ENCODE measurements at regions not wholly inside any gene's neighbourhood (a gene's known extent, or its start where the extent isn't known, plus 50 kb on each side); places are given as distances from the start of the nearest gene placed in this dataset.
"Not testable (repeated sequence)": the region's sequence is repeated elsewhere in the genome, so short reads cannot be mapped to it uniquely, and the experiment has no call there.

GRCh38 chr11:23317816-23318215 lies 457.5 kb upstream of the CCDC179 start:
- no peak overlapping the region for H3K4me3 ChIP-seq (replicated peaks in 1 of 2; ENCODE audit: low read depth in 2 of 2, low read length in 2 of 2)
- TF ChIP-seq CTCF (IDR thresholded peaks at IDR 0.05; ENCODE audit: low read depth, low read length) = no peak
- DNase-seq (ENCODE audit: low read depth in 2 of 2) = no peak

DNA sequence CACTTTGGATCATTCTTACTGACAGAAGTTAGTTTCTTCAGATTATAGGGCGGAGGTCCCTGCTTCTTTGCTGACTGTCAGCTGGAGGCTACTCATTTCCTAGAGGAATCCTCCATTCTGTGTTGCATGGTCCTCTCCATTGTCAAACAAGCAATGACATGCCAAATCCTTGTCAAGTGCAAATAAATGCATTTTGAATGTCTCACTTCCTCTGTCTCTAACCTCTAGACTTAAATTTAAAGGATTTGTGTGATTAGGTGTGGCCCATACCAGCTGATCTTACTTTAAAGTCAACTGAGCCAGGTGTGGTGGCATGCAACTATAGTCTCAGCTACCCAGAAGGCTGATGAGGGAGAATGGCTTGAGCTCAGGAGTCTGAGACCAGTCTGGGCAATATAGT lies 458.4 kb upstream of the CCDC179 start:
- no peak for TF ChIP-seq CTCF (IDR thresholded peaks at IDR 0.05; ENCODE audit: low read depth, low read length)
- no peak for DNase-seq (ENCODE audit: low read depth in 2 of 2)
- no peak overlapping the region for H3K4me3 ChIP-seq (replicated peaks in 1 of 2; ENCODE audit: low read depth in 2 of 2, low read length in 2 of 2)

- TF ChIP-seq CTCF (IDR thresholded peaks at IDR 0.05; ENCODE audit: low read depth, low read length) = no peak
Observed at GRCh38 chr11:23320131-23320530, 459.9 kb upstream of the CCDC179 start.

GRCh38 chr11:23335586-23335985 lies 475.3 kb upstream of the CCDC179 start:
- not testable (repeated sequence) for DNase-seq (ENCODE audit: low read depth in 2 of 2); H3K4me3 ChIP-seq (replicated peaks in 1 of 2; ENCODE audit: low read depth in 2 of 2, low read length in 2 of 2)

More at GRCh38 chr11:23320131-23320530, 459.9 kb upstream of the CCDC179 start:
- no peak for DNase-seq (ENCODE audit: low read depth in 2 of 2)
- H3K4me3 ChIP-seq (replicated peaks in 1 of 2; ENCODE audit: low read depth in 2 of 2, low read length in 2 of 2) = no peak overlapping the region

DNA sequence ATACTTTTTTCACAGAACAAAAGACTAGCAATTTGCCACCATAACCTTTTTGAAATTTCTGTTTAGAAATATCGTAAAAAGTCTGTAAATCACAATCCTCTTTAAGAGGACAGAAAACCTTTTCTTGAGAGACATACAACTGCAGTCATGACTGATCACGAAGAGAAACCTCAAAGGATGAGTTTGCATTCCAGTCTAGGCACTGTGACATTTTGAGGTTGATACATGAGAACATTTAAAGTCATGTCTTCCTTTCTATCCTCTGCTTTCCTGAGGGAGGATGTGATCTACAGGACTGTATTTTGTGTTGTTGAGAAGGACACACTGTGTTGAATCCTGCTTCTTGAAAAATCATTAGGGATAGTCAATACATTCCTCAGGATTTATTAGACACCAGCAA lies 476.7 kb upstream of the CCDC179 start:
- no peak overlapping the region for H3K4me3 ChIP-seq (replicated peaks in 1 of 2; ENCODE audit: low read depth in 2 of 2, low read length in 2 of 2)
- DNase-seq (ENCODE audit: low read depth in 2 of 2) = no peak
- TF ChIP-seq CTCF (IDR thresholded peaks at IDR 0.05; ENCODE audit: low read depth, low read length) = no peak

DNA sequence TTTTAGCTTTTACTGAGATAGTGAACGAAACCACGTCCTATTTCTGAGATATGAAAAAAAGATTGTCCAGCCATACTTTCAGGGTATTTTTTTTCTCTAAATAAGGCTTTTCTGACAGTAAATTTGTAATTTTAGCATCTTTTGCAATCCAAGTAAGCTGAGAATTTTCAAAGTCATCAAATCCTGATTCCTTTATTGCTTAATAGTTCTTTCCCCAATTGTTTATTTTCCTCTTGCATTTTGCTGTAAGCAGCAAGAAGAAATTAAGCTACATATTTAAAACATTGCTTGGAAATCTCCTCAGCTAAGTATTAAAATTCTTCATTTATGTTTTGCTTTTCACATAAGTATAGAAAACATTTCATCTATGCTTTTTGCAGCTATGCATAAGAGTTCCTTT lies 493.3 kb upstream of the CCDC179 start:
- no peak overlapping the region for H3K4me3 ChIP-seq (replicated peaks in 1 of 2; ENCODE audit: low read depth in 2 of 2, low read length in 2 of 2)
- no peak for DNase-seq (ENCODE audit: low read depth in 2 of 2)
- TF ChIP-seq CTCF (IDR thresholded peaks at IDR 0.05; ENCODE audit: low read depth, low read length) = no peak

GRCh38 chr11:23359297-23359696 lies 499.0 kb upstream of the CCDC179 start:
- H3K4me3 ChIP-seq (replicated peaks in 1 of 2; ENCODE audit: low read depth in 2 of 2, low read length in 2 of 2) = no peak overlapping the region
- peak; percentile 61 to 83 for DNase-seq (ENCODE audit: low read depth in 2 of 2)
- TF ChIP-seq CTCF (IDR thresholded peaks at IDR 0.05; ENCODE audit: low read depth, low read length) = no peak

Data from cardiac fibroblast (primary cell).